NCI-H2107 treated with DMSO at 0.1 percent for 48 hours (cell line): ENCODE measurements at regions not wholly inside any gene's neighbourhood (a gene's known extent, or its start where the extent isn't known, plus 50 kb on each side); places are given as distances from the start of the nearest gene placed in this dataset.
"Not testable (repeated sequence)": the region's sequence is repeated elsewhere in the genome, so short reads cannot be mapped to it uniquely, and the experiment has no call there.

Source experiments
- DNase-seq: peaks from one replicate; lab custom pipeline; 2025; ENCODE audit not compliant: unreplicated experiment; lab: John Stamatoyannopoulos, UW

DNA sequence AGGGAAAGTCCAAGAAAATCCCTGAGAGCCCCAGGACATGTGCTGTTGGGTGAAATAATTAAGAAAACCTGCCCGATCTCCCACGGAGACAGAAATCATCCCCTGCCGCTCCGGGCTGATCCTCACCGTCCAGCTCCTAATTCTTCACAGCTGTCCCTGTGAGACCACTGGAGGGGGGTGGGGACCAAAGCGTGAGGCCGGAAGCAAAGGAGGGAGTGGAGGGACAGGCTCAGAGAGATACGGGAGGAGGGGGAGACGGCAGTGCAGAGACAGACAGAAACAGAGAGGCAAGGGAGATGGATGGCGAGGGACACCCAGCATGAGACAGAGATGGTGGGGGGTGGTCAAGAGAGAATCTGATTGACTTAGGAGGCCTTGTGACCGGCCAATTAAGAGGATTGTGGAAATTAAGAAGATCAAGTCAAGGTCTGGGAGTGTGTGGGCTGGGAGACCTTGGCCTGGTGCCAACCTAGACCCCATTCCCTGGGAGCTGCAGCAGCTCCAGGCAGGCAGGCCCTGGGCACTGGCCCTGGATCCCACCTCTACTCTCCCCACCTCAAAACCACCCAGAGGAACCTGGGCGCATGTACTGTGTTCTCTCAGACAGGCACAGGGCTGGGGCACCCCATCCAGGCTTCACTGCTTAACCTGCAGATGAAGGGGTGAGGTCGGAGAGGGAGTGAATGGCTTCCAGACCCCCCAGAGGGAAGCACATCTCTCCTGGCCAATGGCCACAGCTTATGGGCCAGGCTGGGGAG is 113.2 kb upstream of the ALDH1A3 start:
- DNase-seq = no peak

DNA sequence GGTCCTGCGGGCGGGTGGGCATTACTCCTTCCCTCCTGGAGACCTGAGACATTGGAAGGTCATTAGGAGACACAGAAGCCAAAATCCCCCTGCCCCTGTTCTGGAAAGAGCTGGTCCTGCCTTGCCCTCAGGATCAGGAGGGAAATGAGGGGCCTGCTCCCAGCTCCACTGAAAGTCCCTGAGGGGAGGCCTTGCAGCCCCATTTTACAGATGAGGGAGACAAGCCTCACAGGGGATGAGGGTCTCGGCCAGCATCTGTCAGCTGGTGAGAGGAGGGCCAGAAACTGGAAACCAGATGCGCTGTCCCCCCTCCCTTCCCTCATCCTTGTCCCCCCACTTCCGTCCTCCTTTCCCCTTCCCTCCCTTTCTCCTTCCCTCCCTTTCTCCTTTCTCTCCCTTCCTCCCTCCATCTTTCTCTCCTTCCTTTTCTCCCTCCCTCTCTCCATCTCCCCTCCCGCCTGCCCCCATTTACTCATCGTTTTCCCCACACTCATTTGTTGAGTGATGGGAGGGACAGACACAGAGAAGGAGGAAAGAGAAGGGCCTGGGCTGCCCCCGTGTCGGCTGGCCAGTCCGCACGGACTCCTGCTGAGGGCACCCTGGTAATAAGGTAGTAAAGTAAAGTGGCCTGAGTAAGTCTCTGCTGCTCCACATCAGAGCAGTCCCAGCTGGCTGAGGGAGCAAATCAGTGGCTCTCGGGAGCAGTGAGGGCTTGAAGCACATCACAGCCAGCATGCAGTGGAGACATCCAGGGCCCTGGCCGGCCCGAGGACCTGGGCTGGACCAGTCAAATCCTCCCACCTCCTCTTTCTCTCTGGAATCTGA is 112.4 kb upstream of the ALDH1A3 start:
- DNase-seq = no peak

- no peak for DNase-seq
Observed at GRCh38 chr15:100768501-100768931, 111.1 kb upstream of the ALDH1A3 start.

DNA sequence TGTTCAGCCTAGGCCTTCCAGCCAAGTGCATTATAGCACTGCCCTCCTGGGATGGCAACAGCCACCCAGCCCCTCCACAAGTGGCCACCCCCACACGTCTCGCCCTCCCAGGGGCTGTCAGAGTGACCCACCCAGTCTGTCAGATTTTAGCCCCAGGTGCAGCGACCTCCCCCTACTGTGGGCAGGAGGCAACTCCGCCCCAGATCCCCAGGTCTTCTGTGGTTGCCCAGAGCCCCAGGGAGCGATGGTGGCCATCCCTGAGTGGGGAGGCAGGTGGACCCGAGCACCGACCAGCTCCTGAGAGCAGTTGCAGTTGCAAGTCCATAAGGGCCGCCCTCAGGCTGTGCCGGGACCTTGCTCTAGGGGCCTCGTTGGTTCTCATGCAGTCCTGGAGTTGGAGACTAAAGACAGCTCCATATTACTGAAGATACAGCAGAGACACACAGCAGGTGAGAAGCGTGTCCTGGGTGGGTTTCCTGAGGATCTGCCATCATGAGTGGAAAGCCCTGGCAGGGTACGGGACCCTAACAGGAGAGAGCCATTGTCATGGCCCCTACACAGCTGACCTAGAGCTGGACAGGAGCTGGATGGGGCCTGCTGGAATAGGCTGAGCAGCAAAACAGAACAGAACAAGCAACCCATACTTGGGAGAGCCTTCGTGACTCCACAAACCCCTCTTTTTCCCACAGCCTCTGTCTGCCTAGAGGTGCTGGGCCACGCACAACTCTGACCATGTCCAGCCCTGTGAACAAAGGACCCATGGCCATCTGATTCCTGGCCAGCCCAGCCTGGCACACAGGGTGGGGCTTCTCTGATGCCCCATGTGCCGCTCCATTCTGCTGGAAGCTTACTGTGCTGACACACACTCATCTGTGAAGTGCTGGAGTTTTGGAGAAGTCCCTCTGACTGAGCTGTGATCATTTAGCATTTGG is 110.3 kb upstream of the ALDH1A3 start:
- DNase-seq = no peak

- no peak for DNase-seq
Observed at GRCh38 chr15:100769975-100770340, 109.7 kb upstream of the ALDH1A3 start.

GRCh38 chr15:100770661-100771584 is 108.7 kb upstream of the ALDH1A3 start:
- DNase-seq = no peak

DNA sequence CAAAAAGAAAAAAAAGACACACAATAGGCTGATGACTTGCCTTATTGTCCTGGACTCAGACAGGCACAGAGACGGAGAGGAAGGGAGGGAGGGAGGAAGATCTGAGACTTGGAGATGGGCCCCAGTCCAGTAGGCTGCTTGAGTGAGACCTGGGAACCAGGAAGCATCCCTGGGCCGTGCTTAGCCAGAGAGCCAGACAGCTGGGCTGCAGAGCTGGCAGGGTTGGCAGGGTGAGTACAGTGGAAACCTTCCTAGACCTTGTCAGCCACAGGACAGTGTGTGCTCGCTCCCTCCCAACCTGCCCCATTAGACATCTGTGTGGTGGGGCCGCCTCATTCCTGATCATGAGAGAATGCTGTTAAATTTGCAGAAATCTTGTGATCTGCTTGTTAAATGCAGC is 107.9 kb upstream of the ALDH1A3 start:
- no peak for DNase-seq

GRCh38 chr15:100772478-100772877 is 107.2 kb upstream of the ALDH1A3 start:
- DNase-seq = no peak

DNA sequence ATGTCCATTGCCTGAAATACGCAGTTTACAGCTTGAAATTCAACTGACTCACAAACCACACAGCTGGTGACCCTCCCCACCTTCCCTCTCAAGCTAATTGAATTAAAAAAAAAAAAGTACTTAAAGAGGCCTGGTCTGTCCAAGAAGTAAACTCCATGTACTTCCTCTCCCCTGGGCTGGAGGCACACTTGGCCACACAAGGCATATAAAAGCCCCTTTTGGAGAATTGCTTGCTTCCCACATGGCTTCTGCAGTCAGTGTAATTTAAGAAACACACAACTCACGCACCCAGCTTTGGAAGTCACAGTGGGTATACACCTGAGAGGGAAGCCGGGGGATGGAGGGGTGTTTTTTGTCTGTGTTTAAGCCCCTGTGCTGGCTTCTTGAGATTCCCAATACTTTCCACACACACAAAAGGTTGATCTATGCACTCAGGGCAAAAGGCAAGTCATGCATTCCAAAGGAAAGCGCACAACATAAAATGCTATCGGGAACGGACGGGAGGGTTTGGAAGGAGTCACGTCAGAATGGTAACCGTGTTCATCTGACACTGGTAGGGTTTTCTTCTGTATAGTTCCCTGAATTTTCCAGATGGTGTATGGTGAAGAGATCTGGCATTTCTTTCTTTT is 106.6 kb upstream of the ALDH1A3 start:
- no peak for DNase-seq

DNA sequence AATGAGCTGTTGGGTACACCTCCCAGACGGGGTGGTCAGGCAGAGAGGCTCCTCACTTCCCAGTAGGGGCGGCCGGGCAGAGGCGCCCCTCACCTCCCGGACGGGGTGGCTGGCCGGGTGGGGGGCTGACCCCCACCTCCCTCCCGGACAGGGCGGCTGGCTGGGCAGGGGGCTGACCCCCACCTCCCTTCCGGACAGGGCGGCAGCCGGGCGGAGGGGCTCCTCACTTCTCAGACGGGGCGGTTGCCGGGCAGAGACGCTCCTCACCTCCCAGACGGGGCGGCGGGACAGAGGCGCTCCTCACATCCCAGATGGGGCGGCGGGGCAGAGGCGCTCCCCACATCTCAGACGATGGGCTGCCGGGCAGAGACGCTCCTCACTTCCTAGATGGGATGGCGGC is 105.6 kb upstream of the ALDH1A3 start:
- DNase-seq = not testable (repeated sequence)

- DNase-seq = no peak
Observed at GRCh38 chr15:100775581-100776185, 103.9 kb upstream of the ALDH1A3 start.

GRCh38 chr15:100777821-100778220 is 101.8 kb upstream of the ALDH1A3 start:
- DNase-seq = no peak

GRCh38 chr15:100778831-100779288 is 100.8 kb upstream of the ALDH1A3 start:
- no peak for DNase-seq

DNA sequence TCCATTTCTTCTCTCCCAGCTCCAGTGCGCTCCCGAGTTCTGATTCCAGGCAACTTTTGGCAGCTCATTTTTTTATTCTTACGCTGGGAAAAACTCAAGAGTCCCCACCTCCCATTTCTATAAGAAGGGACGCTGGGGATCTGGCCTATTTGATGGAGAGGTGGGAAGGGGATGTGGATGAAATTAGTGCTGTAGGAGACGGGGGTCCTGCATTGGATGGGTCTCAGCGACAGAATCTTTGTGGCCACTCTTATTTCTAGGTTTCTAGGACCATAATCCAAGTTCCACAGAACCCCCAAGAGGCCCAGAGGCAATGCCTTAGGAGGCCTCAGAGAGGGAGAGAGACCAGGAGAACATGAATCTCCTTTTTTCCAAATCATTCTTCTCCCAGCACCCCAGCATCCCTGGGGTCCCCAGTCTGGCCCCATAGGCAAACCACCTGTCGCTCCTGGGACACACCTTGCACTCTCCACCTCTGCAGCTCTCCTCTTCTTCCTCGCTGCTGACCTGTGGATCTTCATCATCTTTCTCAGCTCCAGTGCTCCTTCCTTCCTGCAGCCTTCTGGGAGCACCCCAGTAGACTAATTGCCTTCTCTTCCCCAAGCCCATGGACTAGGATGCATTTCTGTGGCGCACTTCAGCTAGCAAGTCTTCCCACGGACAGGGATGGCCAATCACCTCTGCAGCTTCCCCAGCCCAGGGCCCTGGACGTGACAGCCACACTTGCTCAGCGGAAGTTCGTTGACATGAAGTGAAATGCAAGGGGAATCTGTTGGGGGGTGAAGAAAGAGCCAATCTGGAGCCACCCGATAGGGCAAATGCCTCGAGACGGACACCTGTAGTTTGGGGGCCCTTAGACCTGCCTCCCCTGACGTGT is 100.1 kb upstream of the ALDH1A3 start:
- no peak for DNase-seq

- no peak for DNase-seq
Observed at GRCh38 chr15:100780208-100780800, 99.3 kb upstream of the ALDH1A3 start.

DNA sequence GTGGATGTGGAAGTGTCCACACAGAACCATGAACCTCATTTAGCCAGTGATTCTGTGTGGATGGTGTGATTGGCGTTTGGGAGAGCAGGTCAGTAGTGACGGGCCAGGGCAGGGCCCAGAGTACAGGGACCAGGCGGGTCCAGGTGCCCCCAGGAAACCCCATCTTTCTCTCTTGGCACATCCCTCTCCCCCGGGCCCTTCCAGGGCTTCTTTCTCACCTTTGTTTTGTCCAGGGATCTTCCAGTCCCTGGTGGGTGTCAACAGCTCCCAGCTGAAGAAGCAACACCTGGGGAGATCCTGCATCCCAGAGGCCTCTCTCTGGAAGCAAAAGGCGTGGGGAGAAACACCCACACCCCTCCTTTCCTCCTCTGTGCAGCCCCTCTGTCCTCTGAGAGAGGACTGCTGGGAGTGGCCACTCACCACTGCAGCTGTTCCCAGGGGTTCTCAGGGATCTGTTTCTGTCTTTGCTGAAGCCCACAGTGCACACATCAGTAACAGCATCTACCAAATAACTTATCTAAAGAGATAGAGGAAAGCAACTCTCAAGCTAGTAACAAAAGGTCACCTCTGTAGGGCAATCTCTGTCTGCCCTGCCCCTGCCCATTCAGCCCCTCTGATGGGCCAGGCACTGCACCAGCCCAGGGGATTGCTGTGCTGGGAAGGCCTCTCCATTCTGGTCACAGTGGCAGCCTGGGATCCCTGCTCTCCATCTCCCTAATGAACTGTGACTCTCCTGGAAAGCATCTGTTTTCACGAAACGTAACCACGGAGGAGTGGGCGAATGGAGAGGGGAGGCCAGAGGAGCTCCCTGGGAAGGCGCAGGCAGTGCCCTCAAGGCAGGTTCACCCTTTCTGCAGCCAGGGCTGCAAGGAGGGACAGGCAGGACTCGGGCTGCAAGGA is 98.3 kb upstream of the ALDH1A3 start:
- no peak for DNase-seq

DNA sequence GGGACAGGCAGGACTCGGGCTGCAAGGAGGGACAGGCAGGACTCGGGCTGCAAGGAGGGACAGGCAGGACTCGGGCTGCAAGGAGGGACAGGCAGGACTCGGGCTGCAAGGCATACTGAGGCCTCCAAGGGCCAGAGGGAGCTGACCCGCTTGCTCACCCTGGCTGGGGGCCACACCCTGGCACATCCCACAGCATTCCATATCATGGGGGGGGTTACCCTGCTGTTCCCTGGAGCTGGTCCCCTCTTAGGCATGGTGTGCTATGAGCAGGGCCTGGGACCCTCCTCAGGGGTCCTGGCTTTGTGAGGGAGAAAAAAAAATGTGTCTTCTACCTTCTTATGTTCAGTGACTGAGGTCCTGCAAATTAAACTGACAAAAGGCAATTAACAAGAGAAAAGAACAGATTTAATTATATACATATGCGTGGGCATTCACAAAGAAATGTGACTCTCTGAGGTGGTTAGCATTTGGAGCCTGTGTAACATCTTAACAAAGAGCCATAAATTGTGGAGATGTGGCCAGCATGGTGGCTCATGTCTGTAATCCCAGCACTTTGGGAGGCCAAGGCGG is 97.6 kb upstream of the ALDH1A3 start:
- DNase-seq = no peak
